LHCN-M2 (cell line): ENCODE measurements at regions not wholly inside any gene's neighbourhood (a gene's known extent, or its start where the extent isn't known, plus 50 kb on each side); places are given as distances from the start of the nearest gene placed in this dataset.
"Not testable (repeated sequence)": the region's sequence is repeated elsewhere in the genome, so short reads cannot be mapped to it uniquely, and the experiment has no call there.

Source experiments
- DNase-seq: peaks from one replicate; pipeline ENCODE4 v3.0.0-alpha.2; 2012; ENCODE audit warnings: low read depth

DNA sequence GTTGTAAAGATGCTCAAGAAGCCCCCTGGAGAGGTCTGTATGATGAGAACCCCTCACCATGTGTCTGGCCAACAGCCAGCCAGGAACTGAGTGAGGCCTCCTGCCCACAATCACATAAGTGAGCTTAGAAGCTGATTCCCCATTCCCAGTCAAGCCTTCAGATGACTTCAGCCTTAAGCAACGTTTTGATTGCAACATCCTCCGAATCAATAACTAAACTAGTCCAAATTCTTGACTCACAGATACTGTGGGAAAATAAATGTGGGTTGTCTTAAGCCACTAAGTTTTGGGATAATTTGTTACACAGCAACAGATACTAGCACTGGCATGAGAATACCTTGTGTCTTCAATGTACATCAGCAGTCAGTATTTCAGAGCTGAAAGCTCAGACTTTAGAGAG lies 54.5 kb upstream of the HS3ST4 start:
- no peak for DNase-seq

DNA sequence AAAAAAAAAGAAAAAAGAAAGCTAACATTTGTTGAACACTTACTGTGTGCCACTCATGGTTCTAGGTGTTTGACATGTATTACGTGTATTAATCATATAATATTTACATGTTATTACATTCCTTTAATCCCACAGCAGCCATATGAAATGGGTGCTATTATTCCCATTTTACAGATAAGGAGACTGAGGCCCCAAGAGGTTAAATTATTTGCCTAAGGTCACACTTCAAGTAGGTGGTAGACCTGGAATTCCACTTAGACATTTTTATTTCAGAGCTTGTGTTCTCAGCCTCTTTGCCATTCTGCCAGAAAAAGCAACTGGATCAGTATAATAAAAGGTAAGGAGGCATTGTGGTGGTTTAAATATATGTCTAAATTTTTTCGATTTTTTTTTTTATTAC lies 55.1 kb upstream of the HS3ST4 start:
- no peak for DNase-seq

DNA sequence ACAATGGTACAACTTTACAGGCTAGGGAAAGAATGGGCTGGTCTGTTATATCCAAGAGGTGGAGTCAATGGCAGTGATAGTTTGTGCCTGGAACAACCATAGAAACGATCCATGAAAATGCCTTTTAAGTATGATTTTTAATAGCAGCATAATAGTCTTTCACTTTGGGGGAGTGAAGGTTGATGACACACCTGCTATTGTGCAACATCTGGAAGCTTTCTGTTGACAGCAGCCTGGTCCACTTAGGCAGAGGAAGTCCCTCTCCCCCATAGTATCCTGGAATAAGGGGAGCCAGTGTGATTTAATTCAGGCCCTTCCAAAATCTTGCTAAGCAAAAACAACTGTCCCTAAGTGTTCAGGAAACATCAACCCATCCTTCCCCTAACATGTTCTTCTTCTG lies 56.3 kb upstream of the HS3ST4 start:
- DNase-seq = no peak

DNA sequence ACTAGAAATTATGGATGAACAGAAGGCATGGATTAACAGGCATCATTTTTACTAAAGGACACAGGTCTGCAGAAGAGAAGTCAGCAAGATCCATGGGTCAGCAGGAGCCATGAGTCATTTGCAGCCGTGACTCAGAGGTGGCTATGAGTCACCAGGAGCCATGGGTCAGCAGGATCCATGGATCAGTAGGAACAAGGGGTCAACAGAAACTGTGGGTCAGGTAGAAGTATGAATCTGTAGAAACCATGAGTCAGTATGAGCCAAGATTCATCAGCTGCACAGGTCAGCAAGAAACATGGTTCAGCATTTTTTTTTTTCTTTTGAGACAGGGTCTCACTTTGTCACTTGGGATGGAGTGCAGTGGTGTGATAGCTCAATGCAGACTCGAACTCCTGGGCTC lies 58.2 kb upstream of the HS3ST4 start:
- peak; percentile 49 for DNase-seq

DNA sequence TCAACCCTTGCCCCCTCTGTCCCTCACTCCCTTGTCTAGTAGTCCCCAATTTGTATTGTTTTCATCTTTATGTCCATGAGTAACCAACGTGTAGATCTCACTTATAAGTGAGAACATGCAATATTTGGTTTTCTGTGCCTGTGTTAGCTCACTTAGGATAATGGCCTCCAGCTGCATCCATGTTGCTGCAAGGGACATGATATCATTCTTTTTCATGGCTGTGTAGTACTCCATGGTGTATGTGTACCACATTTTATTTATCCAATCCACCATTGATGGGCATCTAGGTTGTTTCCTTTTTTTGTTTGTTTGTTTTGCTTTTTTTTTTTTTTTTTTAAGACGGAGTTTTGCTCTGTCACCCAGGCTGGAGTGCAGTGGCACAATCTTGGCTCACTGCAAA lies 63.0 kb upstream of the HS3ST4 start:
- no peak for DNase-seq

DNA sequence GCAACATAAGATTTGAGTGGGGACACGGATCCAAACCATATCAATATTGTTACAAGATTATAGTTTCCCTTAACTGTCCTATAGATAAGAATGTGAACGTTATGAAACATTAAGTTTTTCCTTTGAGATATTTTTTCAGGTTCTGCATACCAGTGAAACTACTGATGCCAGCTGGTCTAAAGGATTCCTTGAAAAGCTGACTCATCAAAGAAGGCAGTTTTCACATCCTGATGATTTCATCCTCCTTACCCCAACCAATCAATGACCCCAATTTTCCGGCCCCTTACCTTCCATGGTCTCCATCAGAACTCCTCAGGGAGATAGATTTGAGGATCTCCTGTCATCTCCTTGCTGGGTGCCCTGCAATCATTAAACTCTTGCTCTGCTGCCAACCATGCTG lies 64.1 kb upstream of the HS3ST4 start:
- no peak for DNase-seq

DNA sequence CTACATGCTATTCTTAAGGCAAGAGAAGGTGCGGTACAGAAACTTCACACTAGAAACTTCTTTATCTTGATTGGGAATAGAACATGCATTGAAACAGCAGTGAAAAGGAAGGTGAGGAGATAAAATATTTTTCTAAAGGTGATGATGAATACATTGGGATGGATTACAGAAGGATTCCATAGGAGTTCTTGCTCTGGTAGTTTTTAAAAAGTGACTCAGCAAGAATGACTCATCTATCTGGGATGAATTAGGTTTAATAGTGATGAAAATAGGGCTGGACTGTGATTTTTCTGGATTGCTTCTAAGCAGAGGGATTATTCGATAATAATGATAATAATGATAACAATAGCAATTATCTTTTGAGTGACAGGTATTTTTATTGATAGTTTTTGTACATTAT lies 65.6 kb upstream of the HS3ST4 start:
- DNase-seq = no peak

DNA sequence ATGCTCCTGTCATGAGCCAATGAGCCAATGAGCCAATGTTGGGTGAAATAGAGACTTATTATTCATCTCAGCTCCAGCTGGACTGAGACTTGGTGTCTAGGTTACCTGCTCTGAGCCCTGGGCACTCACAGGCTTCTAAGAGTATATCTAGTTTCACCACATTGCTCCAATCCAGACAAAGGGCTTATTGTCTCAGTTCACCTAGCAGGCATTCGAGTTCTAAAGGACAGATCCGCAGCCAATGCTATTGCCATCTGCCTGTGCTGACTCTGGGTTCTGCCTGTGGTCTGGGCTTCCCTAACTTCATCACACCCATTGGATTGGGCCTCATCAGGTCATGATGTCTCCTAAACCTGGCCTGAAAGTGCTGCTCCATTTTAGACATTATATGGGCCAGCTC lies 66.1 kb upstream of the HS3ST4 start:
- DNase-seq = no peak

DNA sequence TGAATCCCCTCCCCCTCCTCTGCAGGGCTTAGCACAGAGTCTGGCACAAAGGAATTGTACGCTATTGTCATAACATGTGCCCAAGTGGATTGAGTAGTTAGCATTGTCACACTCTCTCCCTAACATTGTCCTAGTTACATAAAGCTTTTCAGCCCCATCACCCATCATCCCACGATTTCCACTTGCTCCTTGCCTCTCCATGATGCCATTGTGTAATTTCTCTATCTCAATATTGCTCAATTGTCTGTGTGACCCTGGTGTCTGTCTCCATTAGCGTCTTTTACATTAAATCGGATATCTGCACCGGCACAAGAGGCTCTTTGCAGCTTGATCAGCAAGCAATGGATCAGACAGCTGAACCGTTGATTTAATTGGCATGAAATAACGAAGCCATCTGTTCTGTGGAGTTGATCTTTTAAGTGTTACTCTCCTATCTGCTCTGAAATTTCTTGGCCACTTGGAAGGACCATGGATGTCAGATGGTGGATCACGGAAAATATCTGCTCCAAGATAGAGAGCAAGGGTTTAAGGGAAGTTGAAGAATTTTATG lies 77.0 kb upstream of the HS3ST4 start:
- DNase-seq = no peak

DNA sequence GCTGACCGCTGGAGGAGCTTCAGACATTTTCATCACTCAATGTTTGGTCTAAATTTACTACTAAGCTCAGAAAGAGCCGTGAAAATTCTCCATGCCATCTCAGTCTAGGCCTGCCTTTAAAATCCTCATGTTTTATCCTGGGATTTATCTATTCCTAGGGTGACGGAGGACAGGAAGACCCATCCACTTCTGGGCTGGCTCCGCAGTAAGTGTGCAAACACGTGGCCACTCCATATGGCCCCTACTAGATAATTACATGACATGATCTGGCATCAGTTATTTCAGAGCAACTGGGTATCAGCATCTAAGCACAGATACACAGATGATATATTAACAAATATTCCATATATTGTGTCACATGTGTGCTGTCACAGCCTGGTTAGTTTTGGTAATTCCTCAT lies 77.8 kb upstream of the HS3ST4 start:
- DNase-seq = no peak

DNA sequence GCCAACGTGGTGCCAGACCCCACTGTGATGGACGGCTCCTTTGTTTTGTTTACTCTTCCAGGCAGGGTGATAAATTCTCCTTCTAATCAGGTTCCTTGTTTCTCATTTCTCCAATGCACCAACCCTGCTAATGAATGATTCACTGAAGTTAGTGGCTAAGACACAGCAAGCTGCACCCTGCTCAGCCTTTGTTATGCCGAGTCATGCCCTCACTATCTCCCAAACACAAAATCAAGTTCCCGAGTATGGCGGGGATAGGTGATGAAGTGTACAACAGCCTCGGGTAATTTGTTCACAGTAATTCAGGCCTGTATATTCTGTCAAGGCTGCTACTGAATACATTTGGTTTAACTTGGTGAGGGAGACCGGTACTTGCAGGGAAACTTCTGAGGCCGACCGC lies 83.8 kb upstream of the HS3ST4 start:
- no peak for DNase-seq

DNA sequence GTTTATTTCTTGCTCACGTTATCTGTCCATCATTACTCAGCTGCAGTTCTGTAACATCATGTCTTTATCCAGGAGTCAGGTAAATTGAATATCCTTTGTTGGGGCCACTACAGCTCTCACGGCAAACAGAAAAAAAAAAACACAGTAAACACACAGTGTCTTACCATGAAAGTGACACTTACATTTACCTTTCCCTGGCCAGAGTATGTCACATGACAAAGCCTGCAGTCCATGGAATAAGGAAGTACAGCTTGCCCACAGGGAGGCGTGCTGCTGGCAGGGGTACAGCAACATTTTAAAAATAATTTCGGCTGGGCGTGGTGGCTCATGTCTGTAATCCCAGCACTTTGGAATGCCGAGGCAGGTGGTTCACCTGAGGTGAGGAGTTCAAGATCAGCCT lies 85.7 kb upstream of the HS3ST4 start:
- DNase-seq = no peak

DNA sequence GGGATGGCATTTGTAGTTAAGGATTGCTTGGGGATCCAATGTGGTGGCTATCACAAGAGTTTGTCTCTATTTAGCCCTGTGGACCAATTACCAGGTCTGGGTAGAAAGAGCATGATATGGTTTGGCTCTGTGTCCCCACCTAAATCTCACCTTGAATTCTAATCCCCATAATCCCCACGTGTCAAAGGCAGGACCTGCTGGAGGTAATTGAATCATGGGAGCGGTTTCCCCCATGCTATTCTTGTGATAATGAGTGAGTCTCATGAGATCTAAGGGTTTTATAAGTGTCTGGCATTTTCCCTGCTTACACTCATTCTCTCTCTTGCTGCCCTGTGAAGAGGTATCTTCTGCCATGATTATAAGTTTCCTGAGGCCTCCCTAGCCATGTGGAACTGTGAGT lies 86.4 kb upstream of the HS3ST4 start:
- no peak for DNase-seq

DNA sequence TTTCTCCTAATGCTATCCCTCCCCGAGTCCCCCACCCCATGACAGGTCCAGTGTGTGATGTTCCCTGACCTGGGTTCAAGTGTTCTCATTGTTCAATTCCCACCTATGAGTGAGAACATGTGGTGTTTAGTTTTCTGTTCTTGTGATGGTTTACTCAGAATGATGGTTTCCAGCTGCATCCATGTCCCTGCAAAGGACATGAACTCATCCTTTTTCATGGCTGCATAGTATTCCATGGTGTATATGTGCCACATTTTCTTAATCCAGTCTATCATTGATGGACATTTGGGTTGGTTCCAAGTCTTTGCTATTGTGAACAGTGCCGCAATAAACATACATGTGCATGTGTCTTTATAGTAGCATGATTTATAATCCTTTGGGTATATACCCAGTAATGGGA lies 90.5 kb upstream of the HS3ST4 start:
- not testable (repeated sequence) for DNase-seq

DNA sequence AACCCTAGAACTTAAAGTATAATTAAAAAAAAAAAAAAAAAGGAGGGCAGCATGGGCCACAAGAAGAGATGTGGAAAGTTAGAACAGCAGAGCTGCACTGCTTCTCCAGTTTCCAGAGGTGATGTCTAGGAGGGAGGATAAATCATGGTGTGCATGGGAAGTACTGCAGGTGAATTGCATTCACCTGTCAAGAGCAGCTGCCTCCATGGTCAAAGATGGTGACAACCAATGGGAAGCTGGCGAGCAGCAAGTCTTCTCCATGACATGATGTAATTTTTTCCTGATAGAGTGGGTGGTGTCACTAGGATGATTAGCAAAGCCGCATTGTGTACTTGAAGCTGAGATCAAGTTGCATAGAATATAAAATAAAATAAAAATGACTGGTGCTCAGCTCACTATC lies 95.6 kb upstream of the HS3ST4 start:
- no peak for DNase-seq

DNA sequence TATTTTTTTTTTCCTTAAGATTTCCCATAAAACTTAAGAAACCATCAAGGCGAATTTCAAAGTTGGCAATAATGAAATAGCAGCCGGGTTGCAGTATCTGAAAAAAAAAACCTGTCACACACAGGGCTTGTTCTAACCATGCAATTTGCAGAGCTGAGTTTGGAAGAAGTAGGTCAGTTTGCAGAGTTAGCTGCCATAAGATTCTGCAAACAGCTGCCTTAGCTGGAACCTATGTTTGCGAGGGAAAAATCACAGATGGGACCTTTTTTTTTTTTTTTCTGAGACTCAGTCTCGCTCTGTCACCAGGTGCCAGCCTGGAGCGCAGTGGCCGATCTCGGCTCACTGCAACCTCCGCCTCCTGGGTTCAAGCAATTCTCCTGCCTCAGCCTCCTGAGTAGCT lies 98.5 kb upstream of the HS3ST4 start:
- DNase-seq = no peak

DNA sequence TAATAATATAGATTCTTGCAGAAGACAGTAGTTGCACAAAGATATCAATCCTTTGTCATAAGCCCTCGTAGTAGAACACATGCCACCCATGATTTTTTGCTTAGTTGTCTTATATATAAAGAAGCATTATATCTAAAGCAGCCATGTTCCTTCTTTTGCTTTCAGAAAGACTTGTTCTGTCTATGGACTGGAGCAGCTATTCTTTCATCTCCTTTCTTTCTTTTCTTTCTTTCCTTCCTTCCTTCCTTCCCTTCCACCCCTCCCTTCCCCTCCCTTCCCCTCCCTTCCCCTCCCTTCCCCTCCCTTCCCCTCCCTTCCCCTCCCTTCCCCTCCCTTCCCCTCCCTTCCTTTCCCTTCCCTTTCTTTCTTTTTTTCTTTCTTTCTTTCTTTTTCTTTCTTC lies 104.0 kb upstream of the HS3ST4 start:
- DNase-seq = no peak

DNA sequence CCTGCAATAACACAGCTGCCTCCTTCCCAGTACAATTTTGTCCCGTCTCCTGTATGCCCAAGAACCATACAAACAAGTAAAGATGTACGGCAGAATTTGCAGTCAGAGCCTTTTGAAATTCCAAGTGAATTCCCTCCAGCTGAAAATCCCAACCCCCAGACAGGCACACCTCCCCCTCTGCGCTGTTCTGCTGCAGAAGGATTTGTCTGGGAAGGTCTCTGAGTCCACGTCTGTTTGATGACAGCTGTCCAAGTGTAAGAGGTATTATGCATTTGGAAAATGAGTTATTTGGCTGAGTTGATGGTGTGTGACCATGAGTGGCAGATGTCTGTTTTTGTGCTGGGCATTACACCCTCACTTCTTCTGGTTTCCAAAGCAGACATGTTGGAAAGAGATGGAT lies 104.9 kb upstream of the HS3ST4 start:
- DNase-seq = no peak

DNA sequence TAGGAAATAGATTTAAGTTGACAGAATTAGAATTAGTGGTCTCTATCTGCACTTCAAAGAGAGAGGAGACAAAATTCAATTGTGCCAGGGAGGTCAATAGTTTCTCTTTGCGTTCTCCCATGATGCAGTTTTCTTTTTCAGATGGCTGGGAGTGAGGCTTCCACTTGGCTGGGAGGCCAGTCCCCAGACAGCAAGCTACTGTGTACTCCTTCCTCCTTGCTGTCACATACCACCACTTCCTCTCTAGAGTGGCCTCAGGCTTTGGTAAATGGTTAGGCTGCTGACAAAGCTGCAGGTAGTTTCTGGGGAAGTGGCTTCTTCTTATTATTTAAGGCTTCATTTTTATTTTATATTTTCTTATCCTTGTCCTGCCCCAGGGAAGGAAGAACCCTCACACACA lies 106.2 kb upstream of the HS3ST4 start:
- no peak for DNase-seq

DNA sequence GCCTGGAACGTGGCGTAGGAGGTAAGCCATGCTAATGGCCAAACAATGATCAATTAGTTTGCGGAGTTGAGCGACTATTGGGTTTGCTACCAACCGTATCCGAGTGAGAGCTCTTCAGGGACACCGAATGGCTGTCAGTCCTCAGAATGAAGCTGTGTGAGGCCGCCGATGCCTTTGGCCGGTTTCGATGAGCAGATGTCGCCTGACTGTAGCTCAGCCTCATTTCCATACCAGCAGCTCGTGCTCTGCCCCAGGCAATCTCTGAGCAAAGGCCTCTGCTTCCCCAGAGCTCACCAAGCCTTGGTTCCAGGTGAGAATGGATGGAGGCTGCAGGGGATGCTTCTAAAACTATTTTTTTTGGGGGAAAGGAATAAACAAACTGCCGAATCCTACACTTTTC lies 111.7 kb upstream of the HS3ST4 start:
- DNase-seq = no peak

DNA sequence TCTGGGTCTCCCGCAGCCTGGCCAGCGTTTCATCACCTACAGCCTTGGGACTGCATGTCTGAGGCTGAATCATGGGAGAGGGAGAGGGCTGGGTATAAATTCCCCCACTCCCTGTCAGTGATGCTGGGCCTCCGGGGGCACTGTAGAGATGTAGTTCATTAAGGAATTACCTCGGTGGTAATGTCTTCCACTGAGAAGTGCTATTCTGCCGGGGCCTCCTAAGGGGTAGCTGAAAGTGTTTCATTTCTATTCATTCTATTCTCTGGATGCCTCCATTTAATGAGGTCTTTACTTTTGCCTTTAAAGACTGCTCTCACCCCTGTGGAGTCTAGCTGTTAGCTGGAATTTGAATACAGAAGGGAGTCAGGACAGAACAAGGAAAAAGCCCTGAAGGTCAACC lies 116.4 kb upstream of the HS3ST4 start:
- no peak for DNase-seq

DNA sequence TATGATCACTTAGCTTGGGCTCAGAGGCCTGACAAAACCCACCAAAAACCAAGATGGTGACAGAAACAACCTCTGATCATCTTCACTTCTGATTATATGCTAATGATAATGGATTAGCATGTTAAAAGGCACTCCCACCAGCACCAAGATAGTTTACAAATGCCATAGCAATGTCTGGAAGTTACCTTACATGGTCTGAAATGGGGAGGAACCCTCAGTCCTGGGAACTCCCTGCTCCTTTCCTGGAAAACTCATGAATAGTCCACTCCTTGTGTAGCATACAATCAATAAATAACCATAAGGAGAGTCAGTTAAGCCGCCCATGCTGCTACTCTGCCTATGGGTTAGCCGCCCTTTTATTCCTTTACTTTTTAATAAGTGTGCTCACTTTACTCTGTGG lies 120.0 kb upstream of the HS3ST4 start:
- DNase-seq = no peak

DNA sequence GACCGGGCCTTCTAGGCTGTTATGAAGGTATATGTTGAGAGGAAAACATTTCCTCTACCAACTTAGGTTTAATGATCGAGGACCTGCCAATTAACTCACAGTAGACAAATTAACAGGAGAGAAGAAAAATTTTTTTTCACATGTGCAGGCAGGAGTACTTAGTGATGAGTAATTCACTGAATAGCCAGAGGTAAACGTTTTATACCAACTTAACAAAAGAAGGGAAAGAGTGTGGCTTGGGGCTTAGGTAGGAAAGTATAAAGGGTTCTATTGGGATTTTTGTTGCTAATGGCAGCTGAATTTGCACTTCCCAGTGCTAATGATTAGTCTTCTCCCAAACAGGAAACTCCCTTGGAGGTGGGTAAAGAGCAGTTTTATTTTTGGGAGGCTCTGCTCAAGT lies 121.6 kb upstream of the HS3ST4 start:
- no peak for DNase-seq

DNA sequence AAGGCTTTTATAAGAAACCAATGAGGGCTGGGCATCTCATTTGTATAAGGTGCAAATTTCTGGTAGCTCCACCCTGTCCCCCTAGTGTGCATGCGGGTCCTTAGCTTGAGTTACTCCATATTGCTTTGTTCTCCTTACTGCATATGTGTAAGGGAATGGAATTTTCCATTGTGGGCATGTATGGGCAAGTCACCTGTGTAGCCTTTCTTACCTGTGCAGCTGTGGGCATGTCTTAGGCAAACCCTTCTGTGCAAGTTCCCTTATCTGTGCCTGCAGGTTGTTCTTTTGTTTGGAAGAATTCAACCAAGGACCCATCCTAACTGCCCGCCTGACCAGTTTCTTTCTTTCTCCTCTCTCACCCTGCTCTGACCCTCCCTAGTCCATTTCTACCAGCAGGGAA lies 122.8 kb upstream of the HS3ST4 start:
- no peak for DNase-seq

DNA sequence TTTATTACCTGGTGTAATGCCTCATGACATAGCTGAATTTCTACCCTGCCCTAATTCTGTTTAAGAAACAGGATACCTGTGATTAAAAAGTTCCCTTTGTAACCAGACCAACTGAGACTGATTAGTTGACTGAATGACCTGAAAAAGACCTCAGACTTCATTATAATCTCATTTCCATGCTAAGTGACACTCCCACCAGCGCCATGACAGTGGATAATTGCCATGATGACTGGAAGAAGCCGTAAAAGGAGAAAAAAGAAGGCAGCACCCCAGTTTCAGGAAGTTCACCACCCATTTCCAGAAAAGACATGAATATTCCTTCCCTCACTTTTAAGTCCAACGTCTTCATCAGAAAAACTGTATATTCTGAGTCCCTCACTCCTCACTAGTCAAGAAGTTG lies 125.6 kb upstream of the HS3ST4 start:
- DNase-seq = no peak
